ENCODE measurements at regions not wholly inside any gene's neighbourhood (a gene's known extent, or its start where the extent isn't known, plus 50 kb on each side); places are given as distances from the start of the nearest gene placed in this dataset.

- Histone ChIP-seq H3K27ac (ENCODE audit: low read length) (no peak overlapping the region), H2AFZ (ENCODE audit: low read depth, low read length) (no peak overlapping the region), H3K36me3 (ENCODE audit: insufficient read depth, low read length) (no peaks in the 10 kb centered on the region), H4K20me1 (ENCODE audit: insufficient read depth) (no peaks in the 10 kb centered on the region), H3K79me2 (replicated peaks; ENCODE audit: insufficient read depth, low read length) (no peaks in the 10 kb centered on the region), H3K9me2 (ENCODE audit: insufficient read depth, low read length) (no peaks in the 10 kb centered on the region), H3K4me2 (ENCODE audit: low read length) (no peak overlapping the region), H3K27me3 (ENCODE audit: insufficient read depth, low read depth, low read length) (no peaks in the 10 kb centered on the region), H3K9ac (ENCODE audit: low read length) (no peak overlapping the region), H3F3A (ENCODE audit: insufficient read depth, low read length, poor library complexity, severe bottlenecking) (no peaks in the 10 kb centered on the region), H3K9me3 (ENCODE audit: low read length) (no peaks in the 10 kb centered on the region), H3K4me3 (ENCODE audit: low read length) (no peak overlapping the region)
- TF ChIP-seq MXI1 (conservative IDR thresholded peaks at IDR 0.05; ENCODE audit: poor library complexity, severe bottlenecking) = no peak
- TF ChIP-seq REST (IDR thresholded peaks at IDR 0.05; ENCODE audit: borderline replicate concordance) = no peak
- no peak for TF ChIP-seq RAD21 (conservative IDR thresholded peaks at IDR 0.05)
- TF ChIP-seq TAF1 (IDR thresholded peaks at IDR 0.05; ENCODE audit: low read depth) = no peak
- TF ChIP-seq POLR2AphosphoS5 (IDR thresholded peaks at IDR 0.05) = no peak
- TF ChIP-seq CTCF (IDR thresholded peaks at IDR 0.05; ENCODE audit: poor library complexity, severe bottlenecking) = no peak
- no peak for TF ChIP-seq SMC3 (conservative IDR thresholded peaks at IDR 0.05; ENCODE audit: poor library complexity)
- no peak for TF ChIP-seq EP300 (conservative IDR thresholded peaks at IDR 0.05; ENCODE audit: poor library complexity, severe bottlenecking)
- TF ChIP-seq EZH2 (IDR thresholded peaks at IDR 0.05; ENCODE audit: borderline replicate concordance, insufficient read depth, low read length, poor library complexity, severe bottlenecking) = no peak
These were observed 142.9 kb downstream of the FASLG start for GRCh38 chr1:172801771-172802322.

GRCh38 chr1:172809750-172810149, 150.8 kb downstream of the FASLG start:
- Histone ChIP-seq H2AFZ (ENCODE audit: low read depth, low read length) (no peak overlapping the region), H3K9me2 (ENCODE audit: insufficient read depth, low read length) (no peaks in the 10 kb centered on the region), H4K20me1 (ENCODE audit: insufficient read depth) (no peaks in the 10 kb centered on the region), H3F3A (ENCODE audit: insufficient read depth, low read length, poor library complexity, severe bottlenecking) (no peaks in the 10 kb centered on the region), H3K27ac (ENCODE audit: low read length) (no peak overlapping the region), H3K9ac (ENCODE audit: low read length) (no peak overlapping the region), H3K36me3 (ENCODE audit: insufficient read depth, low read length) (no peaks in the 10 kb centered on the region), H3K9me3 (ENCODE audit: low read length) (no peaks in the 10 kb centered on the region), H3K27me3 (ENCODE audit: insufficient read depth, low read depth, low read length) (no peaks in the 10 kb centered on the region), H3K4me2 (ENCODE audit: low read length) (no peak overlapping the region), H3K79me2 (replicated peaks; ENCODE audit: insufficient read depth, low read length) (no peaks in the 10 kb centered on the region), H3K4me3 (ENCODE audit: low read length) (no peak overlapping the region)
- TF ChIP-seq REST (IDR thresholded peaks at IDR 0.05; ENCODE audit: borderline replicate concordance) (no peak), RAD21 (conservative IDR thresholded peaks at IDR 0.05) (no peak), POLR2AphosphoS5 (IDR thresholded peaks at IDR 0.05) (no peak), EZH2 (IDR thresholded peaks at IDR 0.05; ENCODE audit: borderline replicate concordance, insufficient read depth, low read length, poor library complexity, severe bottlenecking) (no peak), CTCF (IDR thresholded peaks at IDR 0.05; ENCODE audit: poor library complexity, severe bottlenecking) (no peak), SMC3 (conservative IDR thresholded peaks at IDR 0.05; ENCODE audit: poor library complexity) (no peak), MXI1 (conservative IDR thresholded peaks at IDR 0.05; ENCODE audit: poor library complexity, severe bottlenecking) (no peak), TAF1 (IDR thresholded peaks at IDR 0.05; ENCODE audit: low read depth) (no peak), EP300 (conservative IDR thresholded peaks at IDR 0.05; ENCODE audit: poor library complexity, severe bottlenecking) (no peak)

Data from neural cell (in vitro differentiated cells).